LNCaP clone FGC (cell line): ENCODE measurements at regions not wholly inside any gene's neighbourhood (a gene's known extent, or its start where the extent isn't known, plus 50 kb on each side); places are given as distances from the start of the nearest gene placed in this dataset.

Experiments
- DNase-seq: peaks from one replicate; pipeline ENCODE4 v3.0.0-alpha.2; 2011; ENCODE audit warnings: low read depth
- H3K4me3 ChIP-seq: 2 replicates; pipeline ENCODE4 v1.5.1; 2011; ENCODE audit warnings: mild to moderate bottlenecking, low read depth, low read length, control low read depth
- CTCF ChIP-seq: IDR thresholded peaks from 2 replicates; pipeline ENCODE4 v1.5.1; 2012; ENCODE audit warnings: mild to moderate bottlenecking; ENCODE audit not compliant: control insufficient read depth, insufficient read depth; ENCODE audit errors: extremely low read depth

GRCh38 chr15:47299846-47300434, 417.4 kb upstream of the SEMA6D start:
- no peak overlapping the region for H3K4me3 ChIP-seq
- no peak for DNase-seq
- TF ChIP-seq CTCF: no peak

GRCh38 chr15:47300596-47300995, 416.7 kb upstream of the SEMA6D start:
- DNase-seq: no peak
- TF ChIP-seq CTCF: no peak
- H3K4me3 ChIP-seq: no peak overlapping the region

- DNase-seq: no peak
- H3K4me3 ChIP-seq: no peak overlapping the region
- TF ChIP-seq CTCF: no peak
Observed at GRCh38 chr15:47301481-47301880, 415.8 kb upstream of the SEMA6D start.

- DNase-seq: no peak
Observed at GRCh38 chr15:47304656-47305055, 412.6 kb upstream of the SEMA6D start.

GRCh38 chr15:47312161-47312560, 405.1 kb upstream of the SEMA6D start:
- no peak overlapping the region for H3K4me3 ChIP-seq
- no peak for TF ChIP-seq CTCF
- DNase-seq: no peak

More at GRCh38 chr15:47304656-47305055, 412.6 kb upstream of the SEMA6D start:
- no peak overlapping the region for H3K4me3 ChIP-seq
- no peak for TF ChIP-seq CTCF

GRCh38 chr15:47326410-47327333, 390.6 kb upstream of the SEMA6D start:
- DNase-seq: no peak
- TF ChIP-seq CTCF: no peak
- H3K4me3 ChIP-seq: no peak overlapping the region

- peak; percentile 89 for DNase-seq
- no peak overlapping the region for H3K4me3 ChIP-seq
- no peak for TF ChIP-seq CTCF
Observed at GRCh38 chr15:47331829-47332393, 385.4 kb upstream of the SEMA6D start.
